ENCODE measurements at regions not wholly inside any gene's neighbourhood (a gene's known extent, or its start where the extent isn't known, plus 50 kb on each side); places are given as distances from the start of the nearest gene placed in this dataset.

- TF ChIP-seq ZBTB37 (CRISPR knock-in tag; IDR thresholded peaks at IDR 0.05) (no peak), MAFK (conservative IDR thresholded peaks at IDR 0.05 in 1 of 2, IDR thresholded peaks at IDR 0.05 in 1 of 2; ENCODE audit: low read length in 2 of 2) (no peak), HDAC2 (CRISPR knock-in tag; IDR thresholded peaks at IDR 0.05) (no peak), CTCF (CRISPR knock-in tag; IDR thresholded peaks at IDR 0.05) (no peak), STAT6 (CRISPR knock-in tag; IDR thresholded peaks at IDR 0.05; ENCODE audit: borderline replicate concordance) (no peak), MYC (CRISPR knock-in tag; IDR thresholded peaks at IDR 0.05; ENCODE audit: borderline replicate concordance) (no peak), TFE3 (CRISPR knock-in tag; IDR thresholded peaks at IDR 0.05) (no peak), ZBTB33 (CRISPR knock-in tag; IDR thresholded peaks at IDR 0.05) (no peak), ZNF121 (CRISPR knock-in tag; IDR thresholded peaks at IDR 0.05) (no peak), HNRNPLL (IDR thresholded peaks at IDR 0.05; ENCODE audit: low read depth, low read length, poor library complexity, severe bottlenecking) (no peak)
These were observed 204.4 kb downstream of the MREG start for GRCh38 chr2:215808996-215809395.

Data from HepG2 (cell line).